Transverse colon (tissue), 3 donors: ENCODE measurements at regions not wholly inside any gene's neighbourhood (a gene's known extent, or its start where the extent isn't known, plus 50 kb on each side); places are given as distances from the start of the nearest gene placed in this dataset.

Source experiments
- POLR2A ChIP-seq: fragments of 450-650 bp; IDR thresholded peaks from one replicate; pipeline ENCODE4 v1.6.1; 2016; ENCODE audit warnings: antibody characterized with exemption, mild to moderate bottlenecking, moderate library complexity
- TF ChIP-seq, protein P1 (sequence below), 5 experiments: fragments of 200-600 bp in 3 of 5; fragments of 450-650 bp in 2 of 5; sonication (generic) in 3 of 5; IDR thresholded peaks; 1 replicate in 2 of 5; 2 replicates in 3 of 5; pipeline ENCODE4 v1.5.1; 2016 to 2017; ENCODE audit warnings: antibody characterized with exemption in 5 of 5, inconsistent platforms in 3 of 5, mild to moderate bottlenecking in 2 of 5, moderate library complexity in 1 of 5

DNA sequence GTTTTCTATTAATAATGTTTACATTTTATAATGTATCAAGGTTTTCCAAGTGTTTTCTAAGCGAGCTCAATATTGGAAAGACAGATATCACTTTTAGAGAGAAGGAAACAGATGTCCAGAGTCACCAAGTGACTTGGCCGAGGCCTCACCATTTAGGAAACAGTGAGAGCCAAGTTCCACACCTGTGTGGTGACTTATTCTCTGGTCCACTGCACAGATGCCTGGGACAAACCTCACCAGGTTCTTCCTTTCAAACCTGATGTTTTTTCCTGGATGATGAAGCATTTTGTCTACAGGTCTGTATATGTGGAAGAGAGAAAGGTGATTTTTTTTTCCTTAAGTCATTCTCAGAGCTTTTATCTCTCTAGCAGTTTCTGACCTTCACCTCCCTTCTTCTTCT is 280.7 kb downstream of the LPIN1 start:
- TF ChIP-seq POLR2A: no peak
- TF ChIP-seq, protein P1, sequence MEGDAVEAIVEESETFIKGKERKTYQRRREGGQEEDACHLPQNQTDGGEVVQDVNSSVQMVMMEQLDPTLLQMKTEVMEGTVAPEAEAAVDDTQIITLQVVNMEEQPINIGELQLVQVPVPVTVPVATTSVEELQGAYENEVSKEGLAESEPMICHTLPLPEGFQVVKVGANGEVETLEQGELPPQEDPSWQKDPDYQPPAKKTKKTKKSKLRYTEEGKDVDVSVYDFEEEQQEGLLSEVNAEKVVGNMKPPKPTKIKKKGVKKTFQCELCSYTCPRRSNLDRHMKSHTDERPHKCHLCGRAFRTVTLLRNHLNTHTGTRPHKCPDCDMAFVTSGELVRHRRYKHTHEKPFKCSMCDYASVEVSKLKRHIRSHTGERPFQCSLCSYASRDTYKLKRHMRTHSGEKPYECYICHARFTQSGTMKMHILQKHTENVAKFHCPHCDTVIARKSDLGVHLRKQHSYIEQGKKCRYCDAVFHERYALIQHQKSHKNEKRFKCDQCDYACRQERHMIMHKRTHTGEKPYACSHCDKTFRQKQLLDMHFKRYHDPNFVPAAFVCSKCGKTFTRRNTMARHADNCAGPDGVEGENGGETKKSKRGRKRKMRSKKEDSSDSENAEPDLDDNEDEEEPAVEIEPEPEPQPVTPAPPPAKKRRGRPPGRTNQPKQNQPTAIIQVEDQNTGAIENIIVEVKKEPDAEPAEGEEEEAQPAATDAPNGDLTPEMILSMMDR (IDR thresholded peaks at IDR 0.05): no peak
